Endothelial cell of umbilical vein (primary cell): ENCODE measurements at regions not wholly inside any gene's neighbourhood (a gene's known extent, or its start where the extent isn't known, plus 50 kb on each side); places are given as distances from the start of the nearest gene placed in this dataset.

Source experiments
- BruUV-seq: library from RNA; stranded (reverse); fragments of 400-500 nt; replicated peaks from 2 replicates; lab custom pipeline; 2021; lab: Mats Ljungman, UMichigan
- CTCF ChIA-PET: fragments of 300-600, 350-600 bp; sonication (Branson Sonifier 250); formaldehyde crosslinking; loops from one replicate; lab custom pipeline; 2021; ENCODE audit warnings: antibody characterized with exemption, inconsistent platforms; lab: Charles Lee
- POLR2A ChIA-PET: fragments of 300-600, 350-600 bp; sonication (Branson Sonifier 250); formaldehyde crosslinking; loops from one replicate; lab custom pipeline; 2021; ENCODE audit warnings: antibody characterized with exemption, inconsistent platforms; lab: Charles Lee
- DNase-seq: peaks from one replicate; pipeline ENCODE4 v3.0.0-alpha.2; 2011; ENCODE audit warnings: low read depth, low spot score
- FAIRE-seq: peaks from 2 replicates; lab custom pipeline; 2011; peaks lifted over from hg19 to GRCh38; lab: Jason Lieb, UNC
- H2AFZ ChIP-seq: 2 replicates; pipeline ENCODE4 v1.6.0; 2012; ENCODE audit warnings: low read depth, low read length, control low read depth, inconsistent platforms
- H3K27ac ChIP-seq: 2 replicates; pipeline ENCODE4 v1.5.1; 2011; ENCODE audit warnings: low read depth, mild to moderate bottlenecking, control low read depth, low read length, moderate library complexity; ENCODE audit not compliant: insufficient read depth
- H3K27me3 ChIP-seq, 2 experiments: 2 replicates each; pipeline versions ENCODE4 v1.6.0 to v1.6.1; 2011; ENCODE audit warnings: low read length in 2 of 2, mixed read lengths in 1 of 2; ENCODE audit not compliant: control insufficient read depth in 2 of 2, insufficient read depth in 2 of 2
- H3K36me3 ChIP-seq, 2 experiments: 2 replicates in 1 of 2; 3 replicates in 1 of 2; pipeline ENCODE4 v1.5.1; 2011; ENCODE audit warnings: low read length in 2 of 2, mild to moderate bottlenecking in 1 of 2, moderate library complexity in 1 of 2; ENCODE audit not compliant: control insufficient read depth in 2 of 2, insufficient read depth in 2 of 2; ENCODE audit errors: extremely low read depth in 1 of 2
- H3K4me1 ChIP-seq: 3 replicates; pipeline ENCODE4 v1.5.1; 2011; ENCODE audit warnings: mild to moderate bottlenecking, low read length; ENCODE audit not compliant: control insufficient read depth, insufficient read depth; ENCODE audit errors: extremely low read depth
- H3K4me2 ChIP-seq: 2 replicates; pipeline ENCODE4 v1.6.1; 2011; ENCODE audit warnings: low read length, control low read depth, mixed read lengths; ENCODE audit not compliant: insufficient read depth
- H3K4me3 ChIP-seq, 3 experiments: fragments of 200-600 bp in 1 of 3; sonication (generic), shearing (Covaris generic) in 1 of 3; replicated peaks in 1 of 3; 2 replicates each; pipeline ENCODE4 v1.5.1; 2011 to 2016; ENCODE audit warnings: control low read depth in 3 of 3, low read length in 3 of 3, mild to moderate bottlenecking in 2 of 3, inconsistent platforms in 1 of 3, low read depth in 1 of 3, moderate library complexity in 1 of 3; ENCODE audit not compliant: insufficient read depth in 1 of 3
- H3K79me2 ChIP-seq: 2 replicates; pipeline ENCODE4 v1.6.0; 2012; ENCODE audit warnings: low read length, inconsistent platforms; ENCODE audit not compliant: control insufficient read depth, insufficient read depth
- H3K9ac ChIP-seq: replicated peaks from 2 replicates; pipeline ENCODE3; 2011; ENCODE audit warnings: low read length, control low read depth; ENCODE audit not compliant: insufficient read depth; ENCODE audit errors: extremely low read depth
- H3K9me1 ChIP-seq: replicated peaks from 3 replicates; pipeline ENCODE4 v1.6.0; 2011; ENCODE audit warnings: mild to moderate bottlenecking, low read length; ENCODE audit not compliant: control insufficient read depth, insufficient read depth; ENCODE audit errors: extremely low read depth
- H3K9me3 ChIP-seq: replicated peaks from 2 replicates; pipeline ENCODE4 v1.5.1; 2012; ENCODE audit warnings: low read length, inconsistent platforms; ENCODE audit not compliant: control insufficient read depth, insufficient read depth
- H4K20me1 ChIP-seq: replicated peaks from 2 replicates; pipeline ENCODE3; 2011; ENCODE audit warnings: mild to moderate bottlenecking, low read length; ENCODE audit not compliant: control insufficient read depth, insufficient read depth; ENCODE audit errors: extremely low read depth
- CTCF ChIP-seq, 2 donors: IDR thresholded peaks; 1 replicate in 1 of 2; 2 replicates in 1 of 2; pipeline ENCODE4 v1.5.1; 2011; ENCODE audit warnings: low read length in 2 of 2, mild to moderate bottlenecking in 2 of 2, moderate library complexity in 2 of 2, control low read depth in 1 of 2, inconsistent platforms in 1 of 2, low read depth in 1 of 2; ENCODE audit not compliant: insufficient read depth in 1 of 2; ENCODE audit errors: extremely low read depth in 1 of 2
- EZH2 ChIP-seq: IDR thresholded peaks from 2 replicates; pipeline ENCODE4 v1.6.1; 2012; ENCODE audit warnings: borderline replicate concordance, low read depth, mild to moderate bottlenecking, moderate library complexity, low read length, inconsistent platforms; ENCODE audit not compliant: severe bottlenecking
- FOS ChIP-seq: IDR thresholded peaks from 2 replicates; pipeline ENCODE4 v1.6.1; 2011; ENCODE audit warnings: mild to moderate bottlenecking, low read length, moderate library complexity, borderline replicate concordance; ENCODE audit not compliant: insufficient read depth
- GATA2 ChIP-seq: IDR thresholded peaks from 2 replicates; pipeline ENCODE4 v1.7.0; 2011; ENCODE audit warnings: low read depth, mild to moderate bottlenecking, moderate library complexity, mixed read lengths, low read length; ENCODE audit not compliant: insufficient read length, insufficient read depth
- JUN ChIP-seq: IDR thresholded peaks from 2 replicates; pipeline ENCODE4 v1.6.1; 2011; ENCODE audit warnings: borderline replicate concordance, low read depth; ENCODE audit not compliant: insufficient read length, insufficient read depth
- MAX ChIP-seq: IDR thresholded peaks from 2 replicates; pipeline ENCODE4 v1.6.1; 2011; ENCODE audit not compliant: insufficient read depth, insufficient read length
- MYC ChIP-seq: IDR thresholded peaks from one replicate; pipeline ENCODE4 v1.6.1; 2011; ENCODE audit warnings: mild to moderate bottlenecking, low read depth, low read length
- POLR2A ChIP-seq: IDR thresholded peaks from 2 replicates; pipeline ENCODE4 v1.6.1; 2012; ENCODE audit warnings: low read depth, mild to moderate bottlenecking, control low read depth, low read length
- POLR2AphosphoS5 ChIP-seq: IDR thresholded peaks from 2 replicates; pipeline ENCODE4 v1.6.1; 2012; ENCODE audit warnings: low read depth, mild to moderate bottlenecking, control low read depth, low read length, moderate library complexity; ENCODE audit not compliant: insufficient read depth
- dilution Hi-C: fragments of 300-500 bp; cut with MboI; formaldehyde crosslinking; loops from one replicate; pipeline ENCODE4 v1.15.0; 2019; ENCODE audit warnings: low sequenced_read_pairs; ENCODE audit not compliant: extremely low pct_ligation_motif_present
- intact Hi-C: fragments of 100-400 bp; cut with micrococcal nuclease; formaldehyde crosslinking; loops from one replicate; pipeline ENCODE4 v1.10.0; 2022

GRCh38 chr5:42881416-42882117 is 69.9 kb upstream of the SELENOP start:
- no peak overlapping the region for H3K27ac ChIP-seq
- no peak overlapping the region for H3K9ac ChIP-seq
- CTCF ChIA-PET, result interaction anchor here (4.2 kb wide), 1 partner anchor 7 kb away, joined by 27 read pairs; no protein-coding TSS in a partner anchor
- no peaks in the 10 kb centered on the region for H3K4me1 ChIP-seq
- H3K4me2 ChIP-seq, result no peak overlapping the region
- no peaks in the 10 kb centered on the region for H3K9me1 ChIP-seq
- no peak overlapping the region for H3K4me3 ChIP-seq
- peaks cover 3 to 4% of the 10 kb centered on the region in 2 experiments for H3K27me3 ChIP-seq
- H3K9me3 ChIP-seq, result no peaks in the 10 kb centered on the region
- no peak for TF ChIP-seq GATA2
- DNase-seq (no peak), FAIRE-seq (no peak)
- POLR2A ChIA-PET, result no interaction called here
- H3K36me3 ChIP-seq, result no peaks in the 10 kb centered on the region
- intact Hi-C loops (no loop called here), dilution Hi-C loops (no loop called here)
- no peak overlapping the region for H2AFZ ChIP-seq
- no peaks in the 10 kb centered on the region for H3K79me2 ChIP-seq
- BruUV-seq, result no TSS peak
- no peaks in the 10 kb centered on the region for H4K20me1 ChIP-seq

- ChIA-PET CTCF (interaction anchor here (4.2 kb wide), 1 partner anchor 8 kb away, joined by 27 read pairs; no protein-coding TSS in a partner anchor), POLR2A (no interaction called here)
Measured at GRCh38 chr5:42880496-42881150, 68.9 kb upstream of the SELENOP start.

More at GRCh38 chr5:42880496-42881150, 68.9 kb upstream of the SELENOP start:
- Histone ChIP-seq H3K9ac (no peak overlapping the region), H3K9me1 (no peaks in the 10 kb centered on the region), H3K4me1 (peaks cover 9% of the 10 kb centered on the region), H3K4me2 (no peak overlapping the region), H3K9me3 (no peaks in the 10 kb centered on the region), H4K20me1 (no peaks in the 10 kb centered on the region), H3K27me3 (peaks cover 0 to 4% of the 10 kb centered on the region in 2 experiments), H3K79me2 (no peaks in the 10 kb centered on the region), H3K27ac (no peak overlapping the region), H3K36me3 (no peaks in the 10 kb centered on the region), H3K4me3 (no peak overlapping the region), H2AFZ (no peak overlapping the region)
- BruUV-seq, result no TSS peak
- DNase-seq, result no peak
- dilution Hi-C loops, result no loop called here
- intact Hi-C loops, result no loop called here
- no peak for FAIRE-seq
- TF ChIP-seq JUN (no peak), GATA2 (no peak), FOS (no peak), EZH2 (no peak), POLR2AphosphoS5 (no peak), MAX (no peak), MYC (no peak), CTCF (IDR thresholded peaks at IDR 0.05; ENCODE audit: extremely low read depth in 1 of 2, insufficient read depth in 1 of 2, low read depth in 1 of 2, low read length in 2 of 2) (no peak), POLR2A (no peak)
